HG02610 (cell line): ENCODE measurements at regions not wholly inside any gene's neighbourhood (a gene's known extent, or its start where the extent isn't known, plus 50 kb on each side); places are given as distances from the start of the nearest gene placed in this dataset.
"Not testable (repeated sequence)": the region's sequence is repeated elsewhere in the genome, so short reads cannot be mapped to it uniquely, and the experiment has no call there.

Experiments used
- ATAC-seq: cut with Tn5 transposase; IDR thresholded peaks from one replicate; pipeline ENCODE4 v1.9.1; 2021; ENCODE audit warnings: mild to moderate bottlenecking, moderate library complexity; ENCODE audit not compliant: unreplicated experiment

DNA sequence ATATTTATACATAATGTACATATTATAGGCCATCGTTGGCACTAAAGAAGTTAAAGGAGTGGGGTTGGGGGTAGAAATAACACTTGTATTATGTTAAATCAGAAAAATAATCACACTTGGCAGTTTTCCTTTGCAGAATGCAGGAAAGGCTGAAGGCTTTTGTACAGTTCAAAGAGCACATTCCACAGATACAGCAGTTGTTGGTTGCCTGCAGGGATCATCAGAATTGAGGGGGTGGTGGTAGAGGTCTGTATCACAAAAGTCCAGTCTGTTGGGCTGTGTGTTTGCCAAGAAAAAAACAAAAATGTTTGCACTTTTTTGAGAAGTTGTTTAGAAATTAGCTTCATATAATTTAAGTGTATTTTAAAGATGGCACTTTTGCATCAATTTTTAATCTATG, 231.8 kb upstream of the FOXP2 start:
- ATAC-seq: no peak

DNA sequence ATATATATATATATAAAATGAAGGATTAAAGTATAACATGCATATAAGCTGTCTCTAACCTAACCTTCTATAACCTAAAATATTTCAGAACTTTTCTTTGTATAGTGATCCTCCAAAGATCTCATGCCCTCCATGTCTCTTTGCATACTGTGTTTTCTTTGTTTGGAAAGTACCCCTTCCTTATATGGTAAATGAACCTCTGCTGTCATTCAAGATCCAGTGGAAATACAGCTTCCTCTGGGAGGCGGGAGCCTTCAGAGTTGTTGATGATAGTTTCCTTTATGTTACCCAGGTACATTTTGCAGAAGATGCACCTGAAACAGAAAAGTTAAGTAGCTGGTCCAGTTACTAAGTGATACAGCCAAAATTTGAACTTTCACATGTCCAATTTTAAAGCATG, 233.3 kb upstream of the FOXP2 start:
- no peak for ATAC-seq

DNA sequence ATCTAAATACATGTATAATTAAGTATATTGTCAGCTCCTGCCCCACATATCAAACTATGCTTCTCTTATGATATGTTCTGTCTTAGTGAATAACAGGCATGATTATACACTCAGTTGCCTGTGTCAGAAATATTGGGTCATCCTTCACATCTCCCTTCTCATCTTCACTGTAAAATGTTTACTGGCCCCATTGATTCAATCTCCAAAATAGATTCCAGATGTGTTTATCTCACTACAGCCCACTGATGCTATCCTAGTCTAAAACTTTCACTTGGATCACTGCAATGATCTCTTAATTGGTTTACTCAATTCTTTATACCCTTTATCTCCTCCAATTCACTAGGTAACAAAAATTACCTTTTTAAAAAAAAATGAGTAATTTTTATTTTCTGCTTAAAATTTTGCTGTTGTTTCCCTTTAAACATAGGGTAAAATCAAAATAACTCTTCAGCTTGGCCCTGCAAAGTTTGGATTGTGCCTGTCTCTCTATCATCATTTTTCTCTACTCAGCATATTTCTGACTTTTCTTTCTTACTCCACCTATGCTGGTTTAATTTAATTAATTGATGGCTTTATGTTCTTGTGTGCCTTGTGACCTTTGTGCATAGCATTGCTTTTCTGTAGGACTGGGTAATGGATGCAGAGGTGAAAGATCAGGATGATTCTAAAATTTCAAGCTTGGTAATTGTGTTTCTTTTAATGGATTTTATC, 233.9 kb upstream of the FOXP2 start:
- ATAC-seq: no peak

DNA sequence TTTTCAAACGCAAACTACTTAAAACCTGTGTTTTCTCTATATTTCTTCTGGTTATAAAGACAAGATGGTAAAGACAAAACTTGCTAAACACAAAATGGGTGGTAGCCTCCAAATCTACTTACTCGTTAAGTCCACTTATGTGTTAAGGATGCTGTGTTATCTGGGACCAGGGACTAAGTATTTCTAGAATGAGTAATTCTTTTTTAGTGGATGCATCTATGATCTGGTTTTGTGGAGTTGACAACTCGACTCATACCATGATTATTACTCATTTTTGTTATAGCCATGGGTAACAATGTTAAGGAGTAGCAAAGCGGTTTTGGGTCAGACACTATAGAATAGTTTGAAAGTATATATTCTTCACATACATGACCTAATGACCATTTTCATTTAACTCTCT, 239.5 kb upstream of the FOXP2 start:
- ATAC-seq: no peak

DNA sequence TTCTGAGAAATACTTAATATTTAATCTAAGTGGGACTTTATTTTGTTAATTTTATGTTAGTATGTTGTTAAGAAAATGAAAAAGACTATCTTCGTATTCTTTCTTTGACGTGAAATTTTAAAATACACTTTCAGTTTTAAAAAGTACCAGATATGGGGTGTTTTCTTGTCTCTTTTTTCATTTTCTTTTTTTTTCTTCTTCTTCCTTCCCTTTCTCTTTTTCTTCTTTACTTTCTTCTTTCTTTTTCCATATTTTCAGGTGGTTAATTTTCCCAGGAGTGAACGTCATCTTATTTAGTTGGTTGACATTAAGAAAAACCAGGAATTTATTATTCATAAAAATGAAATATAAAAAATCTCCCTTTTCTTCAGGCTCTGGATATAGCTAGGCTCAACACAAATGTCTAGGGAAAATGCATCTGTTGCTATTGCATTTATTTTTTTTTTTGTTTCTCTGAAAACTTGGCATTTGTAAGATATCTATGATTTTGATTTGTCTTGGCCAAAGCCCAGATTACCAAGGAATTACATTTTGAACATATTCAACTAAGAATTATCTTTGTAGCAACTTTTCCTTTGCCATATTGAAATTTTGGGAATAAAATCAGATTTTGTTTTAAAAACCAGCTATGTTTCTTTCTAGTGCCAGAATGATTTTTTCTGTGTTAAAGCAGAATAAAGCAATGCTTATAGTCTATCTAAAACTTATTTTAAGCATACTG, 241.3 kb upstream of the FOXP2 start:
- no peak for ATAC-seq

DNA sequence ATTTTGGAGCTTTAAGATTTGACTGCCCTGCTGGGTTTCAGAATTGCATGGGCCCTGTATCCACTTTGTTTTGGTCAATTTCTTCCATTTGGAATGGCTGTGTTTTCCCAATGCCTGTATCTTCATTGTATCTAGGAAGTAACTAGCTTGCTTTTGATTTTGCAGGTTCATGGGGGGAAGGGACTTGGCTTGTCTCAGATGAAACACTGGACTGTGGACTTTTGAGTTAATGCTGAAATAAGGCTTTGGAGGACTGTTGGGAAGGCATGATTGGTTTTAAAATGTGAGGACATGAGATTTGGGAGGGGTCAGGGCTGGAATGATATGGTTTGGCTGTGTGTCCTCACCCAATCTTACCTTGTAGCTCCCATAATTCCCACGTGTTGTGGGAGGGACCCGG, 245.2 kb upstream of the FOXP2 start:
- ATAC-seq: not testable (repeated sequence)

DNA sequence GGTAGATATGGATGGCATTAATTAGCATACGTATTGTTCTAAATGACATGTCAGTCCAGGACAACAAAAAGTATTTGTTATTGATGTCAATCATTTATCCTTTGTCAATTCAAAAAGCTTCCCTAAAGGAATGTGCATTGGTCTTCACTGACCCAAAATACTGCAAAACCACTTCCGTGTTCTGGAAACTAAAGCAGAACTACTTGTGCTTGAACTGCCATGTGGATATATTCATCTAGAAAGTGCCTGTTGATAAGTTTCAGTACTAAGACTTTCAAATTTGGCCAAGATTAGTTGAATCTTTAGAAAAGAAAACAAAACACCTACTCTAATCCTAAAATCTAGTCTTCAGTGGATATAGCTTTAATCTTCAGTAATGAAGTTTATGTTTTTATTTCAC, 242.1 kb upstream of the PPP1R3A start:
- no peak for ATAC-seq

DNA sequence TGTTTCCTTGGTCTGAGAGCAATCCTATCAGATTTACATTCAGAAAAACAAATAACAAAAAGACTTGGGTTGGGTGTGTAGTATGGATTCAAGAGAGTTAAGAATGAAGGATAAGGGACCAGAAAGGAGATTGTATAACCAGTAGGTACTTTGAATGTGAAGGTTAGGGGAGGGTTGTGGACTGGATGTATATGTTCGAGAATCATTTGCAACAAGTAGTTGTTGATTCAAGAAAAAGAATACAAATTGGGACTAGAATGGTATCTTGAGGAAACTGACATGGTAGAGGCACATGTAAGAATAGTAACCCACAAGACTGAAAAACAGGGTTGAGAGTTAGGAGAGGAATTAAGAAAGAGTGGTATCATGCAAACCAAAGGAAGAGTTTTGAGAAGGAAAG, 240.0 kb upstream of the PPP1R3A start:
- no peak for ATAC-seq

DNA sequence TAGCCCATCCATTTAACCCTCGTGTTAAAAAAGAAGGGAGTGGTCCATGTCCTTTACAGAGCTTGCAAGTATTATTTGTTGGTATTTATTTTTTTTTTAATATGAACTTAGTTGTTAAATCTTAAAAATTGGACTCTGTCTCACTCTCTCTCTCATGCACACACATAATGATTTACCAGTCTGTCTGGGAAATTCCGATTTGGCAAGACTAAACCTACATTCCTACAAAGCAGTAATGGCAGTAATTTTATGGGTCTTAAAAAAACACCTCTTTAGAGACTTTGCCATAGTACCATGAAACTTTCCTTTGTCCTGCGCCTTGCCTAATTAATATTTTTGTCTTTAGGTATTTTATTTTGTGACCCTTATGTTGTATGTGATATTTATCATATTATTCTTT, 239.5 kb upstream of the PPP1R3A start:
- ATAC-seq: no peak

DNA sequence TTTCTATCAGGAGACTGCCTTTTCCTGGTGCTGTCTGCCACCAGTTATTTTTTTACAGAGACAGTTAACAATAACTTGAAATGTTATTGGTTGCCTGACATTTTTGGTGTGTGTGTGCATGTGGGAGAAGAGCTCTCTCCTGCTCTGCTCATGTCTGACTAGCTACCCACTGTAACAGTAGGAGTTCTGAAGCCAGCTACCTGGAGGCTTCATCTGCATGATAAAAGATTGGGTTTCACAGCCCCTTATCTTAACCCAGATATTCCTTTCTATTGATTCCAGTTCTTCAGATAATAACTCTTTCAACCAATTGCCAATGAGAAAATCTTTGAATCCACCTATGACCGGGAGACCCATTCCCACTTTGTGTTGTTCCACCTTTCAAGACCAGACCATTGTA, 237.4 kb upstream of the PPP1R3A start:
- ATAC-seq: no peak

DNA sequence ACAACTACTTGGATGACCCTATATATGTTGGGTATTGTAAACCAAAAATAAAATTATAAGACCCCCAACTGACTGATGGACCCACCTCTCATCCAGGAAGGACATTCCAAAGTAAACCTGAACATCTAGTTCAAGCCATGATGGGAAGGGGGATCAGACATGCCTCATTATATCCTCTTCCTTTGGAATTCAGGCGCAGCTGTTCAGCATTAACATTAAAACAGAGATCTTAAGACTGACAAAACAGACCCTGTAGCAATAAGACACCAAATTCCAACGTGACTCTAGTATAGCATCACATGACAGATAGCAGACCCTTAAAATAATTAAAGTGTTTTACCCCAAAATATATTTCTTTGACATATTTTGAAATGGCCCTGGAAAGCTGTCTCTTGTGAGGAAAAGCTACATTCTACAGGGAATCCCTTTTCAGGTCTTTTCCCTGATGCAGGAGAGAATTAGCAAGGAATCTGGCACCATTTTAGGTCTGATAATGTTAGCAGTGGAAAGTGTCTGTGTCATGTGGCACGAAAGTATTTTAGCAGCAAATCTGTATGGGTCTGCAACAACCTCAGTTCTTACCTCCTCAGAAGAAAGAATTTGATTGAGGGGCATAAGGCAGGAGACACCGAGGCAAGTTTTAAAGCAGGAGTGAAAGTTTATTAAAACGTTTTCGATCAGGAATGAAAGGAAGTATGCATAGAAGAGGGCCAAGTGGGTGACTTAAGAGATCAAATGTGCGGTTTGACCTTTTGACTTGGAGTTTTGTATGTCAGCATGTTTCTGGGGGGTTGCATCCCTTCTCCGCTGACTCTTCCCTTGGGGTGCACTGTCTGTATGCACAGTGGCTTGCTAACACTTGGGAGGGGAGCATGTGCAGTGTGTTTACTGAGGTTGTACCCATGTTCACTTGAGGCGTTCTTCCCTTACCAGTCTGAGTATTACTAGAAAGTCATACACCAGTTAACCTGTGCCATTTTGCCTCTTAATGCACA, 236.6 kb upstream of the PPP1R3A start:
- no peak for ATAC-seq

DNA sequence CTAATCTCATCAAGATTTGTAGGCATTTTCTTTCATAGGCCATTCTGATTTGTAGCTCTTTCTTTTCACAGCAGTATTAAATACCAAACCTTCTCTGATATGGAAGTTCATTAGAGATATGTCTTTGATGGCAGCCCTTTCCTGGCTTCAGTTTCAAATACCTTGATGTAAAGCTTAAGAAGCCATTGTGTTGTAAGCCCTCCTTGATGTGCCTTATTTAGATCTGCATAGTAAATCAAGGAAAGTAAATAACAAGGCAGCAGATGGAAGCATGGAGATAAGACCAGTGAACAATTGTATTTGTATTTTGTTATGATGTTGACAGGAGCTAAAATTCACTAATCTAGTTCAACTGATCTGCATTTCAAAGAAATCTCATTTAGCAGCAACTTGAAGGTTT, 234.9 kb upstream of the PPP1R3A start:
- ATAC-seq: no peak

DNA sequence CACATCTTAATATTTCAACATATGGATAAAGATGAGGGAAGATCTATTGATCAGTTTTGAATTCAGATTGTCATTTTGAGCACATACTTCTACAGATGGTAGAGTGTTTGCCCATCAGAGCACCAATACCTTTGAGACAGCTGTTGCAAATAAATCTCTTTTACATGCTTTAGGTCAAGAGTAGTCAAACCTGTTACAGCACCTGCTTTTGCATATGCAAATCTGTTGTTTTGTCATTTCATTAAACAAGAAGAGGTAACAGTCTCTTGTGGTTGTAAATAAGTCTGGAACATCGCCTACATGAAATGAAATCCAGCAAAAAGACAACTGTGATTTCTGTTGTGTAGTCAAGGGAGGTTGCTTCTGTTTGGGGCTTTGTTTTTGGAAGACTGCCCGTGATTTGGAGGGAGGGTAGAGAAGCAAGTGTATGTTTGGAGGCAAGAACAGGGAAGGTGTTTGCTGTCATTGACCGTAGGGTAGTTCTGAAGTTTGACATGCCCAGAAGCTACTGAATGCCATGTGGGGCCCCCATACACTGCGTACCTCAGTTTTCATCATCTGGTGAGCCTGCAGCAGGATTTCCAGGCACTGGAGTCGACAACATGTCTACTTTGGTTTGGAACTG, 233.6 kb upstream of the PPP1R3A start:
- ATAC-seq: no peak

DNA sequence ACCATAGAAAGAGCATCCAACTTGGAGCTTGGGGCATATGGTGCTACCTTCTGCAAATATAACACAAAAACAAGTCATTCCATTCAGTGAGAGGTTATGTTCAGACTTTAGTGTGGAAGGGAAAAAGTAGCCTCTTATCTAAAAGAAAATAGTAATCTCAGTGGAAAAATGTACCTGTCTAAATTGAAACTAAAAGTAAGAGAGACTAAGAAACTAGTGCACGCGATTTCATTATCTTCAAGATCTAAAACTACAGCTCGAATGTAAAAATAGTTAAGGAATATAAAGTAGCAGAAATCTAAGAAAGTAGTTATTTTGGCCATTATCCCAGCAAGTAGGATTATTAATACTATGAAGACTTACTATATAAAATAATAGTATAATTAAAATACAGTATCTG, 233.0 kb upstream of the PPP1R3A start:
- ATAC-seq: no peak

DNA sequence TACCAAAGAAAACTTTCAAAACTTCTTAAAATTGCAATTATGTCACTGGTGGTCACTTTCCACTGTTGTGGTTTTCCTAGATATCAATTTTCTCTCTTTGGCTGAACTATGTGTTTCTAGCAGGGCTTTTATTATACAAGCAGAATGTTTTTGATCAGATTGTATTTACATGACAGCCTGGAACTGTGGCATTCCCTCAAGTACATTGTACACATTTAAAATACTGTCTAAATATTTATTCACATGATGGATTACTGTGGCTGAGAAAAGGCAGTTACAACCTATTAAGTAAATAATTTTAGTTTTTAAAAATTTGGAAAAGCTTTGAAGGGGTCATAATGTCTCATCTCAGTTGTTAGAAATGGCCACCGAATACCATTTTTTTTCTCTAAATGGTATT, 231.9 kb upstream of the PPP1R3A start:
- ATAC-seq: no peak

DNA sequence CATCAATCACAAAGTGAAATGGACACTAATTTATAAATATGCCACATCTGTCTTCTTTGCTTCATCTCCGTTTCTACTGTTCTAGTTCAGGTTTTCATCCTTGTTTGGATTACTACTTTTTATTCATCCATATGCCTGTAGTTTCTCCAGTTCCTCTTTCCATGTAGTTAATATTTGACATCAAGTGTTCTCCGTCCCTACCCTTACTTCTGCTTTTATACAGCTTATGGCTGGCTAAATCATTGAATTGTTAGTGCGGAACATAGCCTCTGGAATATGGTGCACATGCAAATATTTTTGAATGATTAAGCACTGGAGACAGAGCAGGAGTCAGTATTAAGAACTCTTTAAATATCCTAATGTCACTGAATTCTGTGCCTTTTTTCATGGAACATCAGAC, 230.0 kb upstream of the PPP1R3A start:
- ATAC-seq: no peak

DNA sequence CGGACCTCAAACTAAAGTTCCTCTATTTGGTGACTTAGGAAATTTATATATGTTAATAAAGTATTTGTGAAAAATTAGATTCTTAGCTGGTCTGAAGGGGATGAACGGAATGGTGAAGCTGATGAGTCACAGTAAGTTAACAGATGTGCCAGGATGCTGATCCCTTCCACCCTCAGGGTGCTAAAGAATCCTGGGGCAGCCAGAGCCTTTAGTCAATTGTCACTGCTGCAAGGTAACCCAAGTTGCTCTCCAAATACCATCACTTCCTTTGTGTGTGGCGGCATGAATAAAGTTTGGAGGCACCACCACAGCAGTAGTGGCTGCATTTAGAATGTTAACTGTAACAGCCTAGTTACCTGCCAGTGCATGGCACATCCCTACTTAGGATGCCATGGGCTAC, 222.6 kb upstream of the PPP1R3A start:
- no peak for ATAC-seq

DNA sequence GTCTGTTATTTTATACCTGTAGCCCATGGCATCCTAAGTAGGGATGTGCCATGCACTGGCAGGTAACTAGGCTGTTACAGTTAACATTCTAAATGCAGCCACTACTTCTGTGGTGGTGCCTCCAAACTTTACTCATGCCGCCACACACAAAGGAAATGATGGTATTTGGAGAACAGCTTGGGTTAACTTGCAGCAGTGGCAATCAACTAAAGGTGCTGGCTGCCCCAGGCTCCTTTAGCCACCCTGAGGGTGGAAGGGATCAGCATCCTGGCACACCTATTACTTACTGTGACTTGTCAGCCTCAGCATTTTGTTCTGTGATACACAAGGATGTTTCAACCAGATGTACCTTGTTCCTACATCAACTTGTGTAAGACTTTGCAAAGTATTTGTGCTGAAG, 221.8 kb upstream of the PPP1R3A start:
- no peak for ATAC-seq

DNA sequence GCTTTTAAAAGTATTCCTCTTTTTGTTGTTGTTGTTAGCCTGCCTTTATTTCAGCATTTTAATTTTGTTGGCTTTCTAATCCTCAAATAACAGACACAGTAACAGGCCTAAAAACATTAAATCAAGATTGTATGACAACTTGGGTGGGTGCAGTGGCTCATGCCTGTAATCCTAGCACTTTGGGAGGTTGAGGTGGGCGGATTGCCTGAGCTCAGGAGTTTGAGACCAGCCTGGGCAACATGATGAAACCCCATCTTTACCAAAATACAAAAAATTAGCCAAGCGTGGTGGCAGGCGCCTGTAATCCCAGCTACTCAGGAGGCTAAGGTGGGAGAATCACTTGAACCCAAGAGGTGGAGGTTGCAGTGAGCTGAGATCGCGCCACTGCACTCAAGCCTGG, 220.9 kb upstream of the PPP1R3A start:
- not testable (repeated sequence) for ATAC-seq

DNA sequence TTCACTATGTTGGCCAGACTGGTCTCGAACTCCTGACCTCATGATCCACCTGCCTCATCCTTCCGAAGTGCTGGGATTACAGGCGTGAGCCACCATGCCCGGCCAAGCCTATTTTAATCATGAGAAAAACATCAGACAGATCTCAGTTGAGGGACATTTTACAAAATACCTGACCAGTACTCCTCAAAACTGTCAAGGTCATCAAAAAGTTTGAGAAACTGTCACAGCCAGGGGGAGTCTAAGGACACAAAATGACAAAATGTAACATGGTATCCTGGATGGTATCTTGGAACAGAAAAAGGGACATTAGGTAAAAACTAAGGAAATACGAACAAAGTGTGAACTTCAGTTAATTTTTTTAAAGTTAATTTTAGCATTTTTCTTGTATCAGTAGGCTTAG, 219.8 kb upstream of the PPP1R3A start:
- ATAC-seq: no peak

DNA sequence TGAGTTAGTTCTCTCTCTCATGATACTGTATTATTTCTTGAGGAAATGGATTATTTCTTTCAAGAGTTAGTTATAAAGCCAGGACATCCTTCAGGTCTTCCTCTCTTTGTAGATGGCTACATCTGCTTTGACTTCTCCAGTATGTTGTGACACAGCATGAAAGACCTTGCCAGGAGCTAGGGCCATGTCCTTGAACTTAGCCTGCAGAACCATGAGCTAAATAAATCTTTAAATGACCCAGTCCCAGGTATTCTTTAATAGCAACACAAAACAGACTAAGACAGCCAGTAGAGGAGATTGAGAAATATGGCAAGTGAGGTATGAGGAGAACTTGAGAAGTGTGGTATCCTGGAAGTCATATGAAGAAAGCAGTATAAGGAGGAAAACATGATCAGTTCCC, 214.9 kb upstream of the PPP1R3A start:
- no peak for ATAC-seq
